ENCODE measurements at regions not wholly inside any gene's neighbourhood (a gene's known extent, or its start where the extent isn't known, plus 50 kb on each side); places are given as distances from the start of the nearest gene placed in this dataset.

- Mint-ChIP-seq H3K27ac (ENCODE audit: unreplicated experiment) (no peak overlapping the region), H3K4me1 (ENCODE audit: low read depth, unreplicated experiment) (no peaks in the 10 kb centered on the region), H3K4me3 (ENCODE audit: low read depth, unreplicated experiment) (no peak overlapping the region), H3K9me3 (ENCODE audit: low read depth, unreplicated experiment) (no peaks in the 10 kb centered on the region), H3K27me3 (ENCODE audit: unreplicated experiment) (no peaks in the 10 kb centered on the region), H3K36me3 (ENCODE audit: insufficient read depth, unreplicated experiment) (no peaks in the 10 kb centered on the region)
- intact Hi-C loops (cut with micrococcal nuclease; ENCODE audit: unreplicated experiment): no loop called here
- no TSS peak for BruUV-seq (replicated peaks)
- no peak for TF ChIP-seq CTCF (IDR thresholded peaks at IDR 0.05; ENCODE audit: unreplicated experiment)
- no peak for DNase-seq
- CTCF ChIA-PET: no interaction called here
These were observed 340.7 kb downstream of the TLE4 start for GRCh38 chr9:79912318-79913070.

- DNase-seq: no peak
- Mint-ChIP-seq H3K27ac (ENCODE audit: unreplicated experiment) (no peak overlapping the region), H3K27me3 (ENCODE audit: unreplicated experiment) (no peaks in the 10 kb centered on the region), H3K4me1 (ENCODE audit: low read depth, unreplicated experiment) (no peaks in the 10 kb centered on the region), H3K4me3 (ENCODE audit: low read depth, unreplicated experiment) (no peak overlapping the region), H3K9me3 (ENCODE audit: low read depth, unreplicated experiment) (no peaks in the 10 kb centered on the region), H3K36me3 (ENCODE audit: insufficient read depth, unreplicated experiment) (no peaks in the 10 kb centered on the region)
- intact Hi-C loops (cut with micrococcal nuclease; ENCODE audit: unreplicated experiment): no loop called here
- TF ChIP-seq CTCF (IDR thresholded peaks at IDR 0.05; ENCODE audit: unreplicated experiment): no peak
- no TSS peak for BruUV-seq (replicated peaks)
- CTCF ChIA-PET: no interaction called here
These were observed 340.0 kb downstream of the TLE4 start for GRCh38 chr9:79911724-79912123.

GRCh38 chr9:79902825-79903600 lies 331.2 kb downstream of the TLE4 start:
- no TSS peak for BruUV-seq (replicated peaks)
- no peaks in the 10 kb centered on the region for H3K27me3 Mint-ChIP-seq (ENCODE audit: unreplicated experiment)
- no peak overlapping the region for H3K27ac Mint-ChIP-seq (ENCODE audit: unreplicated experiment)
- H3K4me1 Mint-ChIP-seq (ENCODE audit: low read depth, unreplicated experiment): no peaks in the 10 kb centered on the region
- DNase-seq: no peak
- peaks cover 3% of the 10 kb centered on the region for H3K9me3 Mint-ChIP-seq (ENCODE audit: low read depth, unreplicated experiment)
- CTCF ChIA-PET: no interaction called here
- H3K36me3 Mint-ChIP-seq (ENCODE audit: insufficient read depth, unreplicated experiment): no peaks in the 10 kb centered on the region
- no peak for TF ChIP-seq CTCF (IDR thresholded peaks at IDR 0.05; ENCODE audit: unreplicated experiment)
- intact Hi-C loops (cut with micrococcal nuclease; ENCODE audit: unreplicated experiment): no loop called here
- H3K4me3 Mint-ChIP-seq (ENCODE audit: low read depth, unreplicated experiment): no peak overlapping the region

- BruUV-seq (replicated peaks): no TSS peak
- Mint-ChIP-seq H3K4me1 (ENCODE audit: low read depth, unreplicated experiment) (no peaks in the 10 kb centered on the region), H3K27ac (ENCODE audit: unreplicated experiment) (no peak overlapping the region)
These were observed 329.0 kb downstream of the TLE4 start for GRCh38 chr9:79900754-79901153.

More at GRCh38 chr9:79900754-79901153, 329.0 kb downstream of the TLE4 start:
- no peak for DNase-seq
- Mint-ChIP-seq H3K36me3 (ENCODE audit: insufficient read depth, unreplicated experiment) (no peaks in the 10 kb centered on the region), H3K27me3 (ENCODE audit: unreplicated experiment) (no peaks in the 10 kb centered on the region), H3K4me3 (ENCODE audit: low read depth, unreplicated experiment) (no peak overlapping the region), H3K9me3 (ENCODE audit: low read depth, unreplicated experiment) (peaks cover 3% of the 10 kb centered on the region)
- TF ChIP-seq CTCF (IDR thresholded peaks at IDR 0.05; ENCODE audit: unreplicated experiment): no peak
- intact Hi-C loops (cut with micrococcal nuclease; ENCODE audit: unreplicated experiment): no loop called here
- CTCF ChIA-PET: no interaction called here
